Endodermal cell (in vitro differentiated cells): ENCODE measurements at regions not wholly inside any gene's neighbourhood (a gene's known extent, or its start where the extent isn't known, plus 50 kb on each side); places are given as distances from the start of the nearest gene placed in this dataset.

Source experiments
- DNase-seq: peaks from one replicate; pipeline ENCODE4 v3.0.0-alpha.2; 2017
- H3K27ac ChIP-seq: 2 replicates; pipeline ENCODE4 v1.5.1; 2013; ENCODE audit warnings: mild to moderate bottlenecking, low read depth, low read length, moderate library complexity
- H3K27me3 ChIP-seq: 2 replicates; pipeline ENCODE4 v1.6.1; 2013; ENCODE audit warnings: mild to moderate bottlenecking, low read length, moderate library complexity; ENCODE audit not compliant: insufficient read depth, control insufficient read depth, poor library complexity, severe bottlenecking
- H3K36me3 ChIP-seq: 2 replicates; pipeline ENCODE4 v1.7.0; 2013; ENCODE audit warnings: mild to moderate bottlenecking, low read length, moderate library complexity; ENCODE audit not compliant: control insufficient read depth, insufficient read depth
- H3K4me1 ChIP-seq: one replicate; pipeline ENCODE4 v1.7.0; 2013; ENCODE audit warnings: low read length; ENCODE audit not compliant: control insufficient read depth, insufficient read depth
- H3K4me3 ChIP-seq: 2 replicates; pipeline ENCODE4 v1.5.1; 2013; ENCODE audit warnings: mild to moderate bottlenecking, low read length, moderate library complexity
- H3K9ac ChIP-seq: 2 replicates; pipeline ENCODE4 v1.6.1; 2013; ENCODE audit warnings: mild to moderate bottlenecking, low read length, moderate library complexity; ENCODE audit not compliant: poor library complexity, severe bottlenecking; ENCODE audit errors: extremely low read depth
- H3K9me3 ChIP-seq: 2 replicates; pipeline ENCODE4 v1.6.1; 2013; ENCODE audit warnings: mild to moderate bottlenecking, low read length, moderate library complexity; ENCODE audit not compliant: control insufficient read depth
- H3K27ac Mint-ChIP-seq: 2 replicates; pipeline ENCODE4 v1.8.0; 2020; ENCODE audit warnings: mixed read lengths
- H3K27me3 Mint-ChIP-seq: 2 replicates; pipeline ENCODE4 v1.8.0; 2021; ENCODE audit warnings: mild to moderate bottlenecking, mixed read lengths; ENCODE audit not compliant: insufficient read depth
- H3K36me3 Mint-ChIP-seq: 2 replicates; pipeline ENCODE4 v1.8.0; 2020; ENCODE audit warnings: low read depth, mixed read lengths
- H3K4me1 Mint-ChIP-seq: 2 replicates; pipeline ENCODE4 v1.8.0; 2020; ENCODE audit warnings: mixed read lengths
- H3K4me3 Mint-ChIP-seq: 2 replicates; pipeline ENCODE4 v1.8.0; 2020; ENCODE audit warnings: mild to moderate bottlenecking, moderate library complexity, mixed read lengths
- H3K9me3 Mint-ChIP-seq: 2 replicates; pipeline ENCODE4 v1.8.0; 2020; ENCODE audit warnings: mild to moderate bottlenecking, mixed read lengths
- CTCF ChIP-seq: fragments of 200-600 bp; sonication (generic); conservative IDR thresholded peaks from 2 replicates; pipeline ENCODE4 v1.5.0; 2021; ENCODE audit warnings: antibody characterized with exemption, mild to moderate bottlenecking
- whole genome bisulfite sequencing, 2 experiments: methylation state at CpG; one replicate each; pipeline versions ENCODE4 v1.1.5 to v1.1.7; 2013; ENCODE audit warnings: missing lambda C conversion rate in 2 of 2, mixed read lengths in 1 of 2; ENCODE audit not compliant: insufficient coverage in 1 of 2, insufficient read length in 1 of 2; 5-methylcytosine and 5-hydroxymethylcytosine counted together

GRCh38 chr2:194559964-194560363 lies 1097.1 kb upstream of the SLC39A10 start:
- Mint-ChIP-seq H3K36me3 (no peaks in the 10 kb centered on the region), H3K4me1 (no peaks in the 10 kb centered on the region), H3K27me3 (no peaks in the 10 kb centered on the region), H3K4me3 (no peak overlapping the region), H3K9me3 (peaks cover 12% of the 10 kb centered on the region), H3K27ac (no peak overlapping the region)
- DNase-seq, result peak; percentile 77
- TF ChIP-seq CTCF, result peak; percentile 55
- H3K9me3 ChIP-seq, result peaks cover 20% of the 10 kb centered on the region
- no peaks in the 10 kb centered on the region for H3K27me3 ChIP-seq
- H3K36me3 ChIP-seq, result no peaks in the 10 kb centered on the region
- WGBS, 2 experiments, result 87 to 90% methylated on average over 3 of the region's 3 CpGs
- no peak overlapping the region for H3K9ac ChIP-seq
- no peak overlapping the region for H3K4me3 ChIP-seq
- H3K4me1 ChIP-seq, result no peaks in the 10 kb centered on the region
- H3K27ac ChIP-seq, result no peak overlapping the region

GRCh38 chr2:194559523-194559922 lies 1097.5 kb upstream of the SLC39A10 start:
- Mint-ChIP-seq H3K4me1 (no peaks in the 10 kb centered on the region), H3K9me3 (peaks cover 12% of the 10 kb centered on the region), H3K36me3 (no peaks in the 10 kb centered on the region), H3K4me3 (no peak overlapping the region), H3K27ac (no peak overlapping the region), H3K27me3 (no peaks in the 10 kb centered on the region)
- no peak for TF ChIP-seq CTCF
- Histone ChIP-seq H3K9ac (no peak overlapping the region), H3K36me3 (no peaks in the 10 kb centered on the region), H3K27ac (no peak overlapping the region), H3K4me1 (no peaks in the 10 kb centered on the region), H3K4me3 (no peak overlapping the region), H3K9me3 (peaks cover 20% of the 10 kb centered on the region), H3K27me3 (no peaks in the 10 kb centered on the region)
- no peak for DNase-seq
- 88 to 95% methylated on average over 4 to 5 of the region's 5 CpGs for WGBS, 2 experiments

- H3K27me3 ChIP-seq, result no peaks in the 10 kb centered on the region
- no peak overlapping the region for H3K4me3 ChIP-seq
- Mint-ChIP-seq H3K9me3 (peaks cover 12% of the 10 kb centered on the region), H3K4me1 (peaks cover 4% of the 10 kb centered on the region), H3K27me3 (no peaks in the 10 kb centered on the region), H3K27ac (no peak overlapping the region), H3K4me3 (no peak overlapping the region), H3K36me3 (no peaks in the 10 kb centered on the region)
- H3K36me3 ChIP-seq, result no peaks in the 10 kb centered on the region
- H3K27ac ChIP-seq, result no peak overlapping the region
- WGBS, 2 experiments, result 71 to 100% methylated on average over 1 of the region's 1 CpG
- H3K9me3 ChIP-seq, result peaks cover 20% of the 10 kb centered on the region
- H3K4me1 ChIP-seq, result no peaks in the 10 kb centered on the region
- TF ChIP-seq CTCF, result no peak
- DNase-seq, result no peak
- H3K9ac ChIP-seq, result no peak overlapping the region
Measured at GRCh38 chr2:194557993-194558392, 1099.0 kb upstream of the SLC39A10 start.
